Left lung (tissue), 4 donors: ENCODE measurements at regions not wholly inside any gene's neighbourhood (a gene's known extent, or its start where the extent isn't known, plus 50 kb on each side); places are given as distances from the start of the nearest gene placed in this dataset.

Experiments
- ATAC-seq: fragments of 200-7000 bp; cut with Tn5 transposase; one replicate; pipeline ENCODE4 v1.9.1; 2020; ENCODE audit warnings: moderate library complexity
- DNase-seq, 4 donors: peaks; one replicate each; pipeline ENCODE4 v3.0.0-alpha.2; 2013 to 2020
- H3K27ac ChIP-seq, 2 donors: fragments of 200-600 bp; sonication (generic) in 1 of 2; one replicate each; pipeline versions ENCODE4 v1.5.0 to v1.8.0; 2020 to 2021
- H3K27me3 ChIP-seq, 2 donors: fragments of 200-600 bp; sonication (generic) in 1 of 2; one replicate each; pipeline versions ENCODE4 v1.5.0 to v1.8.0; 2020 to 2021
- H3K36me3 ChIP-seq, 2 donors: fragments of 200-600 bp; sonication (generic) in 1 of 2; one replicate each; pipeline versions ENCODE4 v1.5.0 to v1.8.0; 2020 to 2021
- H3K4me1 ChIP-seq, 2 donors: fragments of 200-600 bp; one replicate each; pipeline ENCODE4 v1.8.0; 2021
- H3K4me3 ChIP-seq, 2 donors: fragments of 200-600 bp; sonication (generic) in 1 of 2; one replicate each; pipeline versions ENCODE4 v1.5.0 to v1.8.0; 2020 to 2021; ENCODE audit warnings: mild to moderate bottlenecking in 1 of 2
- H3K9me3 ChIP-seq, 2 donors: fragments of 200-600 bp; sonication (generic) in 1 of 2; one replicate each; pipeline versions ENCODE4 v1.5.0 to v1.8.0; 2020 to 2021
- CTCF ChIP-seq, 2 donors: fragments of 200-600 bp; sonication (generic) in 1 of 2; IDR thresholded peaks; one replicate each; pipeline versions ENCODE4 v1.5.0 to v1.8.0; 2021; ENCODE audit warnings: antibody characterized with exemption in 2 of 2
- intact Hi-C, 2 donors: fragments of 100-400 bp; cut with DNase I; formaldehyde crosslinking; loops; one replicate each; pipeline versions ENCODE4 v1.11.2 to v1.14.2; 2022
- donor health status: DM: no; HTN: yes; CAD: no.
- donor health status: DM: no; HTN: no; CAD: no.

GRCh38 chr5:89566340-89566739 is 683.4 kb upstream of the MEF2C start:
- Histone ChIP-seq H3K4me1 (no peaks in the 10 kb centered on the region), H3K27ac (no peak overlapping the region), H3K9me3 (no peaks in the 10 kb centered on the region), H3K27me3 (no peaks in the 10 kb centered on the region), H3K36me3 (no peaks in the 10 kb centered on the region), H3K4me3 (no peak overlapping the region)
- ATAC-seq (no peak), DNase-seq (no peak)
- no peak for TF ChIP-seq CTCF (IDR thresholded peaks at IDR 0.05)
- intact Hi-C loops: no loop called here

- H3K27me3 ChIP-seq: no peaks in the 10 kb centered on the region
- intact Hi-C loops: no loop called here
- H3K4me1 ChIP-seq: no peaks in the 10 kb centered on the region
- no peaks in the 10 kb centered on the region for H3K36me3 ChIP-seq
- DNase-seq (no peak), ATAC-seq (no peak)
- H3K27ac ChIP-seq: no peak overlapping the region
- H3K9me3 ChIP-seq: no peaks in the 10 kb centered on the region
- no peak overlapping the region for H3K4me3 ChIP-seq
- no peak for TF ChIP-seq CTCF (IDR thresholded peaks at IDR 0.05)
Measured at GRCh38 chr5:89560696-89561095, 677.7 kb upstream of the MEF2C start.

- no peak for TF ChIP-seq CTCF (IDR thresholded peaks at IDR 0.05)
- intact Hi-C loops: no loop called here
- DNase-seq (no peak), ATAC-seq (no peak)
- H3K27me3 ChIP-seq: no peaks in the 10 kb centered on the region
- no peaks in the 10 kb centered on the region for H3K9me3 ChIP-seq
- H3K27ac ChIP-seq: no peak overlapping the region
- no peaks in the 10 kb centered on the region for H3K4me1 ChIP-seq
- no peak overlapping the region for H3K4me3 ChIP-seq
- H3K36me3 ChIP-seq: no peaks in the 10 kb centered on the region
Measured at GRCh38 chr5:89556215-89556913, 673.4 kb upstream of the MEF2C start.

DNA sequence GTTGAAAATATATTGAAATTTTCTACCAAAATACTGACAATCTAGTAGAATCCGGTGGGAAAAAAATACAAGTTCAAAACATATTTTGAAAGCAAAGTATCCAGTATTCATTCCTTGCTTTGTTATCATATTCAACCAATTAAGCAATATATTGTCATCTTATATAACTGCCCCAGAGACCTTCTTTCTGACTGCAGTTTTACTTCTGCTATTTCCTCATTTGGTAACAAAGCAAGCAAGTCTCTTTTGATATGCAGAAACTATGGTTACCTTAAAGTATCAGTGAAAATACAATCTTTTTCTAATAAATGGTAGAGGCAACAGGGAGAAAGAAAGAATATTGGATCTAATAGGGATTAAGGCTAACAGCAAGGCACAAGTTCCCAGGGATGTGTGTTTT is 663.7 kb upstream of the MEF2C start:
- Histone ChIP-seq H3K36me3 (no peaks in the 10 kb centered on the region), H3K27ac (no peak overlapping the region), H3K4me3 (no peak overlapping the region), H3K27me3 (no peaks in the 10 kb centered on the region), H3K4me1 (no peaks in the 10 kb centered on the region), H3K9me3 (no peaks in the 10 kb centered on the region)
- intact Hi-C loops: no loop called here
- DNase-seq: no peak
- no peak for ATAC-seq
- no peak for TF ChIP-seq CTCF (IDR thresholded peaks at IDR 0.05)

DNA sequence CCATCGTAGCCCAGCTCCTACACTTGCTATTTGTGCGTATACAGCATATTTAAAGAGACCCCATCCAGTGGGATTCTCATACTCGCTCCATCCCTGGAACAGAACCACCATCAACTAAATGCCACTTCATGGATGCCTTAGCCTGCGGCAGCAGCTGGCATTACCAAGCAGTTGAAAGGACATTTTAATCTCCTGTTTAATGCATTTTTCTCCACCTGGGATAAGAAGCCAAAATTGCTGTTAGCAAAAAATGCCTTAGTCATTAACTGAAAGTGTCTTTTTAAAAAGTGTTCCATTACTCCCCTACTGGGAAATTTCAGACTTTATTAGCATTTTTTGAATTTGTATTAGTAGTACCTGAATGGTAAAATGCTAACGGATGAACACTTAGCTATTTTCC is 662.6 kb upstream of the MEF2C start:
- Histone ChIP-seq H3K4me3 (no peak overlapping the region), H3K27ac (no peak overlapping the region), H3K36me3 (no peaks in the 10 kb centered on the region), H3K9me3 (no peaks in the 10 kb centered on the region), H3K27me3 (no peaks in the 10 kb centered on the region), H3K4me1 (no peaks in the 10 kb centered on the region)
- intact Hi-C loops: no loop called here
- TF ChIP-seq CTCF (IDR thresholded peaks at IDR 0.05): no peak
- no peak for ATAC-seq
- no peak for DNase-seq
